ENCODE measurements at regions not wholly inside any gene's neighbourhood (a gene's known extent, or its start where the extent isn't known, plus 50 kb on each side); places are given as distances from the start of the nearest gene placed in this dataset.
A peak's percentile ranks its signal among the peaks of the same experiment; 100 is the strongest.

DNA sequence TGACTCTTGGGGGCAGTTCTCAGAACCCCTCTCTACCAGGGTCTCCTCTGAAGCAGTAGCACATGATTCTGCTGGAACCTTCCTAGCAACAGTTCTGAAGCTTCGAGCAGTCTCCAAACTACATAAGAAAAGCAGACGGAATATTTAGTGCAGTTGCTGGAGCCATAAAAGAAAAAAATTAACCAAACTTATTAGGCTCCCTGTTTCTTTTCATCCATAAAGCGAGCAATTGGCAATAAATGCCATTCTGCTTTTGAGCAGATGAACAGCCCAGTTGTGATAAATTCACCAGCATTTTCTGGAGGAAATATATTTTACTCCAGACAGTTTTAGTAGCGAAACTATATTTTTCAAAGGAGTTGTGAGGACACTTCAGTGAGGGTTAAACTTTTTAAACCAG lies 250.1 kb upstream of the BOD1L1 start:
- Histone ChIP-seq H3K9me3 (ENCODE audit: control insufficient read depth in 2 of 3, insufficient read depth in 1 of 3, low read length in 3 of 3) (no peaks in the 10 kb centered on the region), H3K9ac (ENCODE audit: low read length in 3 of 3) (no peak overlapping the region), H3K4me1 (ENCODE audit: control insufficient read depth in 2 of 3, insufficient read depth in 2 of 3, low read depth in 1 of 3, low read length in 3 of 3) (peaks cover 0 to 9% (median 0%) of the 10 kb centered on the region in 3 donors), H3K36me3 (ENCODE audit: control insufficient read depth in 2 of 3, insufficient read depth in 3 of 3, low read length in 3 of 3) (no peaks in the 10 kb centered on the region), H3K27me3 (ENCODE audit: control insufficient read depth, insufficient read depth, low read length) (no peaks in the 10 kb centered on the region), H3K4me3 (ENCODE audit: low read length in 3 of 3) (no peak overlapping the region), H3K27ac (ENCODE audit: low read depth in 2 of 2, low read length in 2 of 2) (peak overlapping the region in 1 of 2 donors; percentile 53)
- FAIRE-seq, result no peak
- peak in 2 of 5 donors; percentile 33 to 53 for DNase-seq
- TF ChIP-seq CTCF (IDR thresholded peaks at IDR 0.05; ENCODE audit: borderline replicate concordance, extremely low read depth, insufficient read depth), result no peak
- intact Hi-C loops (cut with DNase I), result no loop called here

DNA sequence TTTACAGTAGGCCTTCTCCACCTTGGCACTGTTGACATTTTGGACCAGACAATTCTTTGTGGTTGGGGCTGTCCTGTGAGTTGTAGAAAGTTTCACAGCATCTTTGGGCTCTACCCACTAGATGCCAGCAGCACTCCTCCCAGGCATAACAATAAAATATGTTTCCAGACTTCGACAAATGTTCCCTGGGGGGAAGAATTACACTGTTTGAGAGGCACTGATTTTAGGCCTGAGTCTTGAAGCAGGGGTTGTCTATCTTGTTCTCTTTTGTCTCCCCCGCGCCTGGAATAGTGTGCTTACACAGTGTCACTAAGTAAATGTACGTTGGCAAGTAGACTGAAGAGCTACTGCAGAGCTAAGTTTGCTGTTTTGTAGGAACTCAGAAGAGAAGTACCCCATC lies 254.4 kb upstream of the BOD1L1 start:
- TF ChIP-seq CTCF (IDR thresholded peaks at IDR 0.05; ENCODE audit: borderline replicate concordance, extremely low read depth, insufficient read depth), result no peak
- H3K36me3 ChIP-seq (ENCODE audit: control insufficient read depth in 2 of 3, insufficient read depth in 3 of 3, low read length in 3 of 3), result no peaks in the 10 kb centered on the region
- no peaks in the 10 kb centered on the region for H3K27me3 ChIP-seq (ENCODE audit: control insufficient read depth, insufficient read depth, low read length)
- peaks cover 0 to 9% (median 0%) of the 10 kb centered on the region in 3 donors for H3K4me1 ChIP-seq (ENCODE audit: control insufficient read depth in 2 of 3, insufficient read depth in 2 of 3, low read depth in 1 of 3, low read length in 3 of 3)
- FAIRE-seq (no peak), DNase-seq (no peak)
- intact Hi-C loops (cut with DNase I), result no loop called here
- no peaks in the 10 kb centered on the region for H3K9me3 ChIP-seq (ENCODE audit: control insufficient read depth in 2 of 3, insufficient read depth in 1 of 3, low read length in 3 of 3)
- H3K4me3 ChIP-seq (ENCODE audit: low read length in 3 of 3), result no peak overlapping the region
- H3K27ac ChIP-seq (ENCODE audit: low read depth in 2 of 2, low read length in 2 of 2), result no peak overlapping the region
- H3K9ac ChIP-seq (ENCODE audit: low read length in 3 of 3), result no peak overlapping the region

DNA sequence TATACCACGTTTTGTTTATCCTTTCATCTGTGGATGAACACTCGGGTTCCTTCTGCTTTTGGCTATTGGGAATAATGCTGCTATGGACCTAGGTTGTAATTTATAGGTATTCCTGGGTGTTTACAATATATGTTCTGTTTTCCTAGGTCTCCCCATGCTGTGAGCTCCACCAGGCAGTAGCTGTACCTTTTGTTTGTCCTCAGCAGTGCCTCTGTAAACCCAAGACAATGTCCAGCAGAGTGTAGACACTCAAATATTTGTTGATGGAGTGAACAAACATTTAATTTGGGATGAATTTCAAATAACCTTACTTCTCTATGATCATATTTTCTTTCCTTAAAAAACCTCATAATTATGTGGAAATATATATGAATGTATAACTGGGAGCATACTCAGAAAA lies 259.5 kb upstream of the BOD1L1 start:
- no peak for TF ChIP-seq CTCF (IDR thresholded peaks at IDR 0.05; ENCODE audit: borderline replicate concordance, extremely low read depth, insufficient read depth)
- Histone ChIP-seq H3K9me3 (ENCODE audit: control insufficient read depth in 2 of 3, insufficient read depth in 1 of 3, low read length in 3 of 3) (no peaks in the 10 kb centered on the region), H3K4me3 (ENCODE audit: low read length in 3 of 3) (no peak overlapping the region), H3K9ac (ENCODE audit: low read length in 3 of 3) (no peak overlapping the region), H3K27me3 (ENCODE audit: control insufficient read depth, insufficient read depth, low read length) (no peaks in the 10 kb centered on the region), H3K4me1 (ENCODE audit: control insufficient read depth in 2 of 3, insufficient read depth in 2 of 3, low read depth in 1 of 3, low read length in 3 of 3) (no peaks in the 10 kb centered on the region), H3K27ac (ENCODE audit: low read depth in 2 of 2, low read length in 2 of 2) (no peak overlapping the region), H3K36me3 (ENCODE audit: control insufficient read depth in 2 of 3, insufficient read depth in 3 of 3, low read length in 3 of 3) (no peaks in the 10 kb centered on the region)
- FAIRE-seq, result no peak
- intact Hi-C loops (cut with DNase I), result no loop called here
- no peak for DNase-seq

DNA sequence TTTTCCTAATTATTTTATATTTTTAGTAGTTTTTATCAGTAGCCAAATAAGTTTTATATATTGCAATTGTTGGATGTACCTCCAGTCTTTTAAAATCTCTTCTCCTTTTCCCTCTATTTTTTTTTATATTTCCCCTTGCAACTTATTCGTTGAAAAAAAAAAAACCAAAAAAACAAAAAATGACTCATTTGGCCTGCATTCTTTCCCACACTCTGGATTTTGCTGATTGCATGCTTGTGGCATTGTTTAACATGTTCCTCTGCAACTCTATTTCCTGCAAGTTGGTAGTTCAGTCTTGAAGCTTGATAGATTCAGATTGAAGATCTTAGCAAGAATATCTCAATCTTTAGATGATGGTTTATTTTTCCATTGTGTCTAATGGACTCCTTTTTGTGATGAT lies 260.6 kb upstream of the BOD1L1 start:
- intact Hi-C loops (cut with DNase I), result no loop called here
- H3K9ac ChIP-seq (ENCODE audit: low read length in 3 of 3), result no peak overlapping the region
- no peak for FAIRE-seq

More for the DNA sequence above, 260.6 kb upstream of the BOD1L1 start:
- Histone ChIP-seq H3K4me3 (ENCODE audit: low read length in 3 of 3) (no peak overlapping the region), H3K27ac (ENCODE audit: low read depth in 2 of 2, low read length in 2 of 2) (no peak overlapping the region), H3K4me1 (ENCODE audit: control insufficient read depth in 2 of 3, insufficient read depth in 2 of 3, low read depth in 1 of 3, low read length in 3 of 3) (no peaks in the 10 kb centered on the region), H3K9me3 (ENCODE audit: control insufficient read depth in 2 of 3, insufficient read depth in 1 of 3, low read length in 3 of 3) (no peaks in the 10 kb centered on the region), H3K27me3 (ENCODE audit: control insufficient read depth, insufficient read depth, low read length) (no peaks in the 10 kb centered on the region), H3K36me3 (ENCODE audit: control insufficient read depth in 2 of 3, insufficient read depth in 3 of 3, low read length in 3 of 3) (no peaks in the 10 kb centered on the region)
- TF ChIP-seq CTCF (IDR thresholded peaks at IDR 0.05; ENCODE audit: borderline replicate concordance, extremely low read depth, insufficient read depth), result no peak
- no peak for DNase-seq
